Lower lobe of right lung (tissue), 2 donors: ENCODE measurements at regions not wholly inside any gene's neighbourhood (a gene's known extent, or its start where the extent isn't known, plus 50 kb on each side); places are given as distances from the start of the nearest gene placed in this dataset.

ENCODE experiments used
- ATAC-seq, 2 donors: fragments of 200-7000 bp; cut with Tn5 transposase; one replicate each; pipeline ENCODE4 v1.9.1; 2020 to 2022; ENCODE audit warnings: mild to moderate bottlenecking in 2 of 2, moderate library complexity in 2 of 2
- DNase-seq: peaks from one replicate; pipeline ENCODE4 v3.0.0-alpha.2; 2020
- H3K27ac ChIP-seq: fragments of 200-600 bp; one replicate; pipeline ENCODE4 v1.8.0; 2022
- H3K27me3 ChIP-seq: fragments of 200-600 bp; one replicate; pipeline ENCODE4 v1.8.0; 2022; ENCODE audit warnings: low read depth
- H3K36me3 ChIP-seq: fragments of 200-600 bp; one replicate; pipeline ENCODE4 v1.8.0; 2022; ENCODE audit warnings: mild to moderate bottlenecking
- H3K4me1 ChIP-seq: fragments of 200-600 bp; one replicate; pipeline ENCODE4 v1.8.0; 2022
- H3K4me3 ChIP-seq: fragments of 200-600 bp; one replicate; pipeline ENCODE4 v1.8.0; 2022; ENCODE audit warnings: mild to moderate bottlenecking
- H3K9me3 ChIP-seq: fragments of 200-600 bp; one replicate; pipeline ENCODE4 v1.8.0; 2022
- intact Hi-C: fragments of 100-400 bp; cut with DNase I; formaldehyde crosslinking; loops from one replicate; pipeline ENCODE4 v1.11.0; 2022
- TF ChIP-seq, protein P1 (sequence below): fragments of 200-600 bp; IDR thresholded peaks from one replicate; pipeline ENCODE4 v1.8.0; 2022; ENCODE audit warnings: antibody characterized with exemption, mild to moderate bottlenecking
- donor health status: DM: no; HTN: yes; CAD: no; lungs with severe emphysema.

DNA sequence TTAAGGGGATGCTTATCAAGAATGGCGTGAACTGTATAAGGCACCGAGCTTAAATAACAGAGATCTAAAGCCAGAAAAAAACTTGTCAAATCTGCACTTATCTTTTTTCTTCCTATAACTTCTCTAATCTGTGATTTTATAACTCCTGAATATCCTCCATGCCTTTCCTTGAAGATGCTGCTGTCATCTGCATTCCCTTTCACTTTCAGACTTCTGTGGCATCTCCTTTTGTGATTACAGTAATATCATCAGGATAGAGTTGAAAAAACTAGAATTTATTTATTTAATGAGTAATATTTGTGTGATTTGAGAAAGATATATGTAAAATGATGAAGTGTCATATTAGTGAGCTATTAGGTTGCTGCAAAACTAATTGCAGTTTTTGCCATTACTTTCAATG lies 357.8 kb upstream of the PTBP2 start:
- no peak for DNase-seq
- H3K36me3 ChIP-seq: no peaks in the 10 kb centered on the region
- no peaks in the 10 kb centered on the region for H3K4me1 ChIP-seq
- no peak for ATAC-seq
- intact Hi-C loops: no loop called here
- H3K9me3 ChIP-seq: no peaks in the 10 kb centered on the region
- H3K4me3 ChIP-seq: no peak overlapping the region
- no peak overlapping the region for H3K27ac ChIP-seq
- H3K27me3 ChIP-seq: no peaks in the 10 kb centered on the region
- TF ChIP-seq, protein P1, sequence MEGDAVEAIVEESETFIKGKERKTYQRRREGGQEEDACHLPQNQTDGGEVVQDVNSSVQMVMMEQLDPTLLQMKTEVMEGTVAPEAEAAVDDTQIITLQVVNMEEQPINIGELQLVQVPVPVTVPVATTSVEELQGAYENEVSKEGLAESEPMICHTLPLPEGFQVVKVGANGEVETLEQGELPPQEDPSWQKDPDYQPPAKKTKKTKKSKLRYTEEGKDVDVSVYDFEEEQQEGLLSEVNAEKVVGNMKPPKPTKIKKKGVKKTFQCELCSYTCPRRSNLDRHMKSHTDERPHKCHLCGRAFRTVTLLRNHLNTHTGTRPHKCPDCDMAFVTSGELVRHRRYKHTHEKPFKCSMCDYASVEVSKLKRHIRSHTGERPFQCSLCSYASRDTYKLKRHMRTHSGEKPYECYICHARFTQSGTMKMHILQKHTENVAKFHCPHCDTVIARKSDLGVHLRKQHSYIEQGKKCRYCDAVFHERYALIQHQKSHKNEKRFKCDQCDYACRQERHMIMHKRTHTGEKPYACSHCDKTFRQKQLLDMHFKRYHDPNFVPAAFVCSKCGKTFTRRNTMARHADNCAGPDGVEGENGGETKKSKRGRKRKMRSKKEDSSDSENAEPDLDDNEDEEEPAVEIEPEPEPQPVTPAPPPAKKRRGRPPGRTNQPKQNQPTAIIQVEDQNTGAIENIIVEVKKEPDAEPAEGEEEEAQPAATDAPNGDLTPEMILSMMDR: no peak

DNA sequence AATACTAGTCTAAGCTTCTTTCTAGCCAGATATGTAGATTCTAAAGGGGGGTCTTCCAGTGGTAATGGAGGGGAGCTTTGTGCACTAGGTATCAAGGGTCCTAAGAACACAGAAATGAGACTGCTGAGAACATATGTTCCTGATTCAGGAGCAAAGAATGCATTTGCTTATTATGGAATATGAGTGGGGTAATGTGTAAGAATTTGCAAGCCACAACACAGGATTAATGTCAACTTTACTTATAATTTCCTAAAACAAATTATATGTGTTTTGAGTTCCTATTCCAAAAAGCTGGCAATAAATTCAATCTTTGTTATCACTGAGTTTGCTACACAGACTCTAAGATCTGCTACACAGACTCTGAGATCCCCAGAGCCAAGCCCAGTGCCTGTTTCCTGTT lies 357.0 kb upstream of the PTBP2 start:
- no peak for ATAC-seq
- H3K4me3 ChIP-seq: no peak overlapping the region
- no peaks in the 10 kb centered on the region for H3K9me3 ChIP-seq
- TF ChIP-seq, protein P1: no peak
- intact Hi-C loops: no loop called here
- no peaks in the 10 kb centered on the region for H3K27me3 ChIP-seq
- no peaks in the 10 kb centered on the region for H3K36me3 ChIP-seq
- DNase-seq: no peak
- no peak overlapping the region for H3K27ac ChIP-seq
- H3K4me1 ChIP-seq: no peaks in the 10 kb centered on the region

DNA sequence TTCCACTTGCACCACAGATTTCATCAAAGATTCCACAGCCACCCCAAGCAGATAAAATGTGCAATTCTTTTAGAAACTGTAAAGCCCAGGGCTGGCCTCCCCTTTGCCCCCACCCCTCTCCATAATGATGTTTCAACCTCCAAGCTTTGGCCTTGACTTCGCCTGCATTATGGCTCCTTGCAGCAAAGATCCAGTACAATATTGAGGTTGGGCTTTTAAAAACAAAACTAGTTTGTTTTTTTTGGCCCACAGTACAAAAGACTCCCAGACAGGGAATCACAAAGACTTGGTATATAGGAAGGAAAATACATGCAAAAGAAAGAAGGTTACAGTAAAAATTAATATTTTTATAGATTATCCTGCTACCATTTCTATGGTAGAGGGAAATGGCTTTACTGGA lies 356.5 kb upstream of the PTBP2 start:
- no peaks in the 10 kb centered on the region for H3K4me1 ChIP-seq
- ATAC-seq: no peak

DNA sequence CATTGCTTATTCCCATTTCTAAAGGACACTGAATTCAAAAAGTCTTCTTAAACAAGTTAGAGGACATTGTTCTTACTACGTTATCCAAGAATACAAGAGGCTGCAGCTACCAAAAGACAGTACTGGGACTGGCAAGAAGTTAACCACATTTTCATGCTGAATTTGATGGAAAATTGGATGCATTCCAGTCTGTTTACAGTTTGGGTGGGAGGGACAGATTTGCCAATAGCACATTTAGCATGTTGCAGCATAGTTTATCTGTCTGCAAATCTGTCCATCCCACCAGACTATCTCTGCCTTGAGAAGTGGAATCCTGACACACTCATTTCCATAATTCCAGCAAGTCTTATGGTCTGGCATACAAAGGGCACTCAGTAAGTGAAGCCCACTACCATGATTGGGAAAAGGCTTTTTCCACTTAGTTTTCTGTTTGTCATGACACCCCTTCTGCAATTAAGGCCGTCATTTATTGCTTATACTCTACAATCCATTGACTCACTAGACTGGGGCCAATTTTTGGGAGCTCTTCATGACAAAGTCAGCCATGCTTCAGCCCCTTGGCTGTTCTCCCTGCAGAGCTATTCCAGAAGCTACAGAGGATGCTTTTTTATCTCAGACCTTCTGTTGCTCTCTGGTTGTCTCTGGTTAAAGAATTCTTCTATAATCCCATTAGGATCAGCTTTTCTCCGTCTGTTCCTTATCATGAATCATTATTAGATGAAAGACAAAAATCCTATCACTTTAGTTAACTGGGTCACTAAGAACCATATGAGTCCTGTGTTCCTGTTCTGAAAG lies 355.8 kb upstream of the PTBP2 start:
- Histone ChIP-seq H3K9me3 (no peaks in the 10 kb centered on the region), H3K36me3 (no peaks in the 10 kb centered on the region), H3K27me3 (no peaks in the 10 kb centered on the region), H3K4me3 (no peak overlapping the region), H3K4me1 (no peaks in the 10 kb centered on the region), H3K27ac (no peak overlapping the region)
- DNase-seq: no peak
- no peak for ATAC-seq
- intact Hi-C loops: no loop called here
- TF ChIP-seq, protein P1: no peak

More for the DNA sequence above, 356.5 kb upstream of the PTBP2 start:
- TF ChIP-seq, protein P1: no peak
- Histone ChIP-seq H3K36me3 (no peaks in the 10 kb centered on the region), H3K27me3 (no peaks in the 10 kb centered on the region), H3K9me3 (no peaks in the 10 kb centered on the region), H3K4me3 (no peak overlapping the region), H3K27ac (no peak overlapping the region)
- DNase-seq: no peak
- intact Hi-C loops: no loop called here

DNA sequence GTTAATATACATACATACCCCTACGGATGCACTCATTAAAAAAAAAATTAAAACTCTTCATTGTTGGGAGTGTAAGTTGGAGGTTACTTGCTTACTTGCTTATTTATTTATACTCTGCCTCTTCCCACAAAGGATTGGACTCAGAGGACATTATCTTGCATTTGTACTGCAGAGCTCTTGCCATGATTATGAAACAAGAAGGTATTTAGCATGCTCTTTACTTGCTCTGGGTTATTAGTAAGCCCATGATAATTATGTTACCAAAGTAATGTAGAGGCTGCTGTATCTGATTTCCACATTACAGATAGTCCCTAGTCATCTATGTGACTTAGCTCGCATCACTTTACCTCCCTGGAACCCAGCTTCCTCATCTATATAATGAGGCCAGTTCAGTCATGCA lies 355.1 kb upstream of the PTBP2 start:
- TF ChIP-seq, protein P1: no peak
- DNase-seq: no peak
- Histone ChIP-seq H3K27me3 (no peaks in the 10 kb centered on the region), H3K4me3 (no peak overlapping the region), H3K27ac (no peak overlapping the region), H3K36me3 (no peaks in the 10 kb centered on the region), H3K9me3 (no peaks in the 10 kb centered on the region), H3K4me1 (no peaks in the 10 kb centered on the region)
- intact Hi-C loops: no loop called here
- ATAC-seq: no peak
